SK-N-SH (cell line): ENCODE measurements at regions not wholly inside any gene's neighbourhood (a gene's known extent, or its start where the extent isn't known, plus 50 kb on each side); places are given as distances from the start of the nearest gene placed in this dataset.

Source experiments
- CTCF ChIP-seq: fragments of 200-600 bp; sonication (generic); IDR thresholded peaks from 2 replicates; pipeline ENCODE4 v1.6.1; 2017; ENCODE audit warnings: antibody characterized with exemption, mild to moderate bottlenecking, moderate library complexity
- EP300 ChIP-seq, 2 experiments: IDR thresholded peaks; 2 replicates each; pipeline versions ENCODE4 v1.4.0 to v1.6.1; 2012; ENCODE audit warnings: borderline replicate concordance in 1 of 2, low read depth in 1 of 2, low read length in 1 of 2
- FOXJ3 ChIP-seq: sonication (generic); formaldehyde crosslinking; IDR thresholded peaks from 2 replicates; pipeline ENCODE4 v1.5.1; 2020; ENCODE audit warnings: mild to moderate bottlenecking, missing genetic modification reagents
- JUND ChIP-seq: IDR thresholded peaks from 2 replicates; pipeline ENCODE4 v1.4.0; 2012
- MAX ChIP-seq: IDR thresholded peaks from 2 replicates; pipeline ENCODE4 v1.4.0; 2012; ENCODE audit warnings: low read depth
- NFIC ChIP-seq: IDR thresholded peaks from 2 replicates; pipeline ENCODE4 v1.4.0; 2012; ENCODE audit warnings: borderline replicate concordance
- PBX3 ChIP-seq: IDR thresholded peaks from 2 replicates; pipeline ENCODE4; 2012
- RAD21 ChIP-seq: IDR thresholded peaks from 2 replicates; pipeline ENCODE4 v1.6.1; 2012; ENCODE audit warnings: mild to moderate bottlenecking, low read length
- SMC3 ChIP-seq: IDR thresholded peaks from 2 replicates; pipeline ENCODE4 v1.6.1; 2012; ENCODE audit warnings: low read depth, low read length, improper control_type of control experiment
- TEAD4 ChIP-seq: IDR thresholded peaks from 2 replicates; pipeline ENCODE4 v1.4.0; 2012; ENCODE audit warnings: mild to moderate bottlenecking, borderline replicate concordance; ENCODE audit not compliant: insufficient read depth
- YY1 ChIP-seq: IDR thresholded peaks from 2 replicates; pipeline ENCODE4 v1.4.0; 2012; ENCODE audit warnings: low read depth, mild to moderate bottlenecking
- ZBTB33 ChIP-seq: IDR thresholded peaks from 2 replicates; pipeline ENCODE4 v1.4.0; 2012; ENCODE audit warnings: low read depth, borderline replicate concordance

GRCh38 chr13:90315061-90315460 is 1032.4 kb upstream of the MIR17HG start:
- TF ChIP-seq YY1 (no peak), RAD21 (no peak), CTCF (no peak), NFIC (no peak), FOXJ3 (CRISPR knock-in tag) (no peak), TEAD4 (no peak), ZBTB33 (no peak), JUND (no peak), SMC3 (no peak), PBX3 (no peak), EP300 (IDR thresholded peaks at IDR 0.05; ENCODE audit: borderline replicate concordance in 1 of 2, low read depth in 1 of 2, low read length in 1 of 2) (no peak), MAX (no peak)
